Adrenal gland (tissue), 9 donors: ENCODE measurements at regions not wholly inside any gene's neighbourhood (a gene's known extent, or its start where the extent isn't known, plus 50 kb on each side); places are given as distances from the start of the nearest gene placed in this dataset.
"Not testable (repeated sequence)": the region's sequence is repeated elsewhere in the genome, so short reads cannot be mapped to it uniquely, and the experiment has no call there.

Experiments
- DNase-seq, 7 donors: peaks; one replicate each; pipeline ENCODE4 v3.0.0-alpha.2; 2019 to 2020
- H3K27ac ChIP-seq, 5 donors: fragments of 200-600 bp; sonication (generic) in 4 of 5; 1 replicate in 3 of 5; 2 replicates in 2 of 5; pipeline versions ENCODE4 v1.5.1 to v1.8.0; 2016 to 2020; ENCODE audit warnings: mild to moderate bottlenecking in 1 of 5
- H3K27me3 ChIP-seq: fragments of 200-600 bp; 2 replicates; pipeline ENCODE4 v1.8.0; 2021
- H3K36me3 ChIP-seq, 2 donors: fragments of 200-600 bp; replicated peaks in 1 of 2; 1 replicate in 1 of 2; 2 replicates in 1 of 2; pipeline versions ENCODE4 v1.5.1 to v1.8.0; 2018 to 2022
- H3K4me1 ChIP-seq, 2 donors: fragments of 200-600 bp; replicated peaks in 1 of 2; 1 replicate in 1 of 2; 2 replicates in 1 of 2; pipeline versions ENCODE4 v1.5.1 to v1.8.0; 2018 to 2021
- H3K4me3 ChIP-seq, 4 donors: fragments of 200-600 bp; sonication (generic) in 3 of 4; one replicate each; pipeline ENCODE4 v1.5.1; 2016 to 2018
- H3K9me3 ChIP-seq, 3 donors: fragments of 200-600 bp; sonication (generic) in 1 of 3; replicated peaks in 1 of 3; 1 replicate in 2 of 3; 2 replicates in 1 of 3; pipeline versions ENCODE4 v1.5.1 to v1.8.0; 2016 to 2021
- CTCF ChIP-seq, 6 experiments: fragments of 450-650 bp in 4 of 6; fragments of 200-600 bp in 2 of 6; sonication (generic) in 1 of 6; IDR thresholded peaks; 1 replicate in 5 of 6; 2 replicates in 1 of 6; pipeline versions ENCODE4 v1.5.1 to v1.8.0; 2016 to 2021; ENCODE audit warnings: antibody characterized with exemption in 6 of 6, mild to moderate bottlenecking in 2 of 6, moderate library complexity in 1 of 6
- POLR2A ChIP-seq, 2 donors: fragments of 450-650 bp; IDR thresholded peaks; one replicate each; pipeline ENCODE4 v1.6.1; 2017; ENCODE audit warnings: antibody characterized with exemption in 2 of 2, mild to moderate bottlenecking in 2 of 2, moderate library complexity in 1 of 2
- WGBS, 4 donors: extraction: QIAGEN DNeasy Blood & Tissue Kit in 2 of 4; methylation state at CpG; one replicate each; pipeline versions ENCODE4 v1.1.5 to v1.1.7; 2013 to 2017; 5-methylcytosine and 5-hydroxymethylcytosine counted together
- intact Hi-C, 2 donors: fragments of 100-400 bp; cut with DNase I; formaldehyde crosslinking; loops; one replicate each; pipeline versions ENCODE4 v1.14.1 to v1.15.0; 2022 to 2023
- donor health status: healthy with polysubstance abuse.
- donor health status: Bipolar disorder and iron deficiency.
- donor health status: DM: yes; HTN: yes; CAD: no.
- donor health status: DM: no; HTN: no; CAD: no.
- donor health status: DM: no; HTN: no; CAD: no.

DNA sequence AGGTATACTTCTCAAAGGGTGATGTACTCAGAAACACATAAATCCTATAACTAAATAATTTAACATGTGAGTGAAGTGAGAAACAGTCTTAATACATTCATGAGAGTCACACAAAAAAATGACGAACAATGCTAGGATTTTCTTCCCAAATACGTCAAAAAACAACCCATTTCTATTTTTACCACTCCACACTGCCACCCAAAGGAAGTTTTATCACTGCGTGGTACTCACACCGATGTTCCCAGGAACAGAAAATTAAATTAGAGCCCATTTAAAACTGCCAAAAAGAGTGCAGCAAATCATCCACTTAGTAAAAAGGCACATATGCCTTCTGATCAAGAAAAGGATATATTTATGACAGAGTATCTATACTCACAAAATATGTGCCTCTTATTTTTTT is 710.9 kb upstream of the FAT3 start:
- intact Hi-C loops: no loop called here
- no peak overlapping the region for H3K4me3 ChIP-seq
- no peaks in the 10 kb centered on the region for H3K9me3 ChIP-seq

GRCh38 chr11:91497847-91498246 is 726.8 kb upstream of the FAT3 start:
- WGBS, 4 donors: 68 to 91% (median 74%) methylated on average over 1 of the region's 1 CpG
- Histone ChIP-seq H3K4me3 (no peak overlapping the region), H3K27ac (no peak overlapping the region), H3K27me3 (no peaks in the 10 kb centered on the region), H3K36me3 (no peaks in the 10 kb centered on the region), H3K4me1 (no peaks in the 10 kb centered on the region), H3K9me3 (no peaks in the 10 kb centered on the region)
- intact Hi-C loops: no loop called here
- TF ChIP-seq POLR2A (IDR thresholded peaks at IDR 0.05) (no peak), CTCF (IDR thresholded peaks at IDR 0.05) (no peak)
- no peak for DNase-seq

More for the DNA sequence above, 710.9 kb upstream of the FAT3 start:
- TF ChIP-seq POLR2A (IDR thresholded peaks at IDR 0.05) (no peak), CTCF (IDR thresholded peaks at IDR 0.05) (peak in 1 of 6 experiments; percentile 4)
- Histone ChIP-seq H3K27me3 (no peaks in the 10 kb centered on the region), H3K27ac (no peak overlapping the region), H3K4me1 (no peaks in the 10 kb centered on the region), H3K36me3 (no peaks in the 10 kb centered on the region)
- 35 to 45% (median 39%) methylated on average over 4 of the region's 4 CpGs for WGBS, 4 donors
- DNase-seq: no peak

- Histone ChIP-seq H3K36me3 (no peaks in the 10 kb centered on the region), H3K27ac (no peak overlapping the region), H3K4me1 (no peaks in the 10 kb centered on the region), H3K4me3 (no peak overlapping the region), H3K9me3 (no peaks in the 10 kb centered on the region), H3K27me3 (no peaks in the 10 kb centered on the region)
- intact Hi-C loops: no loop called here
- TF ChIP-seq CTCF (IDR thresholded peaks at IDR 0.05) (no peak), POLR2A (IDR thresholded peaks at IDR 0.05) (no peak)
- DNase-seq: no peak
Measured at GRCh38 chr11:91495837-91496236, 728.8 kb upstream of the FAT3 start.

DNA sequence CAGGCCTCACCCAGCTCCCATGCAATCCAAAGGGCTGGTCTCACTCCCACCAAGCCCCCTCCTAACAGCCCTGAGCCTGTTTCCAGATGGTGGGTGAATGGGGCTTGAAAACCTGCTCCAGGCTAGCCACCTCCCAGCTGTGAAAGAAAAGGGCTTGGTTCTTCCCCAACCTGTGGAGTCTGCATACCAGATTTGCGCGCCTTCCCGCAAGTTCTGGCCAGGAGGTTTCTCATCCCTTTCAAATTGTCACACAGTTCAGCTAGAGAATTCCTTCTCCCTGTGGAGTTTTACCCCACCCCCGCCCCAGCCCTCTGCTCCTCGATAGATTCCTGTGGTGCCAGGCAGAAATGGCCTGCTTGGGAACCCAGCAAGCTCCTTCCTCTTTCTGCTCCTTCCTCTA is 734.6 kb upstream of the FAT3 start:
- DNase-seq: no peak

GRCh38 chr11:91483956-91484355 is 740.7 kb upstream of the FAT3 start:
- WGBS, 4 donors: 52 to 60% (median 58%) methylated on average over 1 of the region's 1 CpG
- H3K4me3 ChIP-seq, H3K4me1 ChIP-seq, intact Hi-C loops, DNase-seq, H3K36me3 ChIP-seq, H3K9me3 ChIP-seq, H3K27me3 ChIP-seq, H3K27ac ChIP-seq: not testable (repeated sequence)

More for the DNA sequence above, 734.6 kb upstream of the FAT3 start:
- Histone ChIP-seq H3K27ac (no peak overlapping the region), H3K9me3 (no peaks in the 10 kb centered on the region), H3K36me3 (no peaks in the 10 kb centered on the region), H3K27me3 (no peaks in the 10 kb centered on the region), H3K4me3 (no peak overlapping the region), H3K4me1 (no peaks in the 10 kb centered on the region)
- intact Hi-C loops: no loop called here
- WGBS, 4 donors: 63 to 89% (median 75%) methylated on average over 4 to 5 of the region's 5 CpGs
- TF ChIP-seq CTCF (IDR thresholded peaks at IDR 0.05) (no peak), POLR2A (IDR thresholded peaks at IDR 0.05) (no peak)

GRCh38 chr11:91481875-91482274 is 742.7 kb upstream of the FAT3 start:
- intact Hi-C loops: not testable (repeated sequence)

More at GRCh38 chr11:91481875-91482274, 742.7 kb upstream of the FAT3 start:
- not testable (repeated sequence) for H3K27me3 ChIP-seq, H3K9me3 ChIP-seq, DNase-seq, H3K27ac ChIP-seq, H3K4me1 ChIP-seq, H3K4me3 ChIP-seq, H3K36me3 ChIP-seq
- WGBS, 4 donors: 85 to 100% (median 90%) methylated on average over 2 of the region's 2 CpGs
